ENCODE measurements at regions not wholly inside any gene's neighbourhood (a gene's known extent, or its start where the extent isn't known, plus 50 kb on each side); places are given as distances from the start of the nearest gene placed in this dataset.

- no peak for FAIRE-seq
- Histone ChIP-seq H2BK12ac (ENCODE audit: low read depth, low read length) (no peak overlapping the region), H3K27ac (ENCODE audit: low read depth, low read length) (no peak overlapping the region), H3K56ac (replicated peaks; ENCODE audit: insufficient read length, low read depth, low read length) (no peak overlapping the region), H4K5ac (ENCODE audit: insufficient read length, low read depth, low read length) (no peak overlapping the region), H3K36me3 (ENCODE audit: control insufficient read depth in 2 of 4, insufficient read depth in 4 of 4, low read length in 3 of 4) (no peaks in the 10 kb centered on the region), H3K18ac (ENCODE audit: extremely low read depth, low read length) (no peak overlapping the region), H2BK15ac (ENCODE audit: low read length) (no peak overlapping the region), H3K9me3 (ENCODE audit: insufficient read depth in 2 of 2, low read depth in 1 of 2, low read length in 1 of 2) (no peaks in the 10 kb centered on the region), H2AFZ (ENCODE audit: low read length) (no peak overlapping the region), H2BK20ac (ENCODE audit: low read length) (no peak overlapping the region), H3K4me3 (ENCODE audit: extremely low read depth in 1 of 4, insufficient read depth in 2 of 4, low read depth in 3 of 4, low read length in 4 of 4) (no peak overlapping the region), H3K4me1 (replicated peaks in 1 of 4; ENCODE audit: control insufficient read depth in 3 of 4, insufficient read depth in 4 of 4, low read length in 3 of 4) (peaks cover 0 to 5% (median 3%) of the 10 kb centered on the region in 4 experiments; a peak in 3 of 7 replicates), H2BK5ac (ENCODE audit: low read depth, low read length) (no peak overlapping the region), H3K14ac (ENCODE audit: insufficient read length) (no peak overlapping the region), H3K27me3 (replicated peaks in 1 of 4; ENCODE audit: control insufficient read depth in 3 of 4, extremely low read depth in 1 of 4, insufficient read depth in 3 of 4, low read length in 3 of 4) (no peaks in the 10 kb centered on the region), H2AK5ac (ENCODE audit: low read depth, low read length) (no peak overlapping the region), H4K20me1 (replicated peaks in 1 of 2; ENCODE audit: control insufficient read depth in 1 of 2, insufficient read depth in 2 of 2, low read length in 2 of 2) (no peaks in the 10 kb centered on the region), H3K4ac (replicated peaks; ENCODE audit: insufficient read length, low read depth, low read length) (no peak overlapping the region), H3K4me2 (ENCODE audit: insufficient read depth in 1 of 2, low read depth in 2 of 2, low read length in 2 of 2) (no peak overlapping the region), H3K23ac (ENCODE audit: insufficient read length) (no peak overlapping the region), H3K79me1 (ENCODE audit: low read depth, low read length) (no peaks in the 10 kb centered on the region), H3K9ac (replicated peaks in 1 of 4; ENCODE audit: extremely low read depth in 1 of 4, low read depth in 3 of 4, low read length in 3 of 4) (no peak overlapping the region), H2BK120ac (replicated peaks; ENCODE audit: low read depth, low read length) (no peak overlapping the region), H4K8ac (ENCODE audit: extremely low read depth, insufficient read depth, low read length) (no peak overlapping the region), H3K23me2 (ENCODE audit: low read depth, low read length) (no peaks in the 10 kb centered on the region), H4K91ac (replicated peaks; ENCODE audit: insufficient read length, low read length) (no peak overlapping the region), H3K79me2 (ENCODE audit: control insufficient read depth in 1 of 2, insufficient read depth in 2 of 2, low read length in 2 of 2) (no peaks in the 10 kb centered on the region)
- ChIA-PET POLR2A (ENCODE audit: partially characterized antibody) (interaction anchor here (1.3 kb wide), 1 partner anchor 20 kb away, joined by 3 read pairs; no protein-coding TSS in a partner anchor), CTCF (ENCODE audit: partially characterized antibody) (interaction anchor here (0.6 to 2.5 kb wide), 7 partner anchors 10 to 316 kb away, joined by 3 to 8 read pairs (median 3); no protein-coding TSS in a partner anchor)
- no peak for DNase-seq (ENCODE audit: low read depth in 1 of 2, low spot score in 2 of 2)
- WGBS, 2 experiments (ENCODE audit: extremely low coverage in 1 of 2, insufficient coverage in 1 of 2, insufficient read length in 1 of 2, insufficient replicate concordance in 2 of 2, low coverage in 1 of 2, low lambda C conversion rate in 2 of 2, missing lambda C conversion rate in 1 of 2): 83% methylated on average over 1 of the region's 1 CpG; no CpG with 5 or more reads in 1 of the 2 experiments
- TF ChIP-seq ATF3 (IDR thresholded peaks at IDR 0.05; ENCODE audit: insufficient read depth, low read depth, low read length): no peak
- TF ChIP-seq CHD1 (IDR thresholded peaks at IDR 0.05; ENCODE audit: low read depth, low read length): no peak
- no peak for TF ChIP-seq EZH2 (IDR thresholded peaks at IDR 0.05; ENCODE audit: low read depth, low read length, severe bottlenecking)
- TF ChIP-seq EP300 (IDR thresholded peaks at IDR 0.05; ENCODE audit: borderline replicate concordance in 1 of 2, low read depth in 2 of 2, low read length in 2 of 2): no peak
- no peak for TF ChIP-seq KDM5A (IDR thresholded peaks at IDR 0.05; ENCODE audit: low read length)
- no peak for TF ChIP-seq SUZ12 (IDR thresholded peaks at IDR 0.05; ENCODE audit: low read length)
- no peak for TF ChIP-seq MAFK (IDR thresholded peaks at IDR 0.05; ENCODE audit: low read depth, low read length)
- no peak for TF ChIP-seq JUND (IDR thresholded peaks at IDR 0.05; ENCODE audit: low read length)
- no peak for TF ChIP-seq RAD21 (IDR thresholded peaks at IDR 0.05 in 1 of 2, conservative IDR thresholded peaks at IDR 0.05 in 1 of 2; ENCODE audit: low read depth in 2 of 2, low read length in 2 of 2)
- TF ChIP-seq TAF1 (IDR thresholded peaks at IDR 0.05; ENCODE audit: low read depth, low read length): no peak
- no peak for TF ChIP-seq KDM4A (IDR thresholded peaks at IDR 0.05; ENCODE audit: low read depth, low read length, severe bottlenecking)
- no peak for TF ChIP-seq CBX5 (IDR thresholded peaks at IDR 0.05; ENCODE audit: low read depth, low read length)
These were observed 409.5 kb downstream of the PLPP3 start for GRCh38 chr1:56169856-56170255.
